HFFc6 (cell line): ENCODE measurements at regions not wholly inside any gene's neighbourhood (a gene's known extent, or its start where the extent isn't known, plus 50 kb on each side); places are given as distances from the start of the nearest gene placed in this dataset.

Experiments
- DNase-seq: peaks from one replicate; pipeline ENCODE4 v3.0.0-alpha.2; 2018
- H3K27ac Mint-ChIP-seq: 2 replicates; pipeline ENCODE4 v1.8.0; 2020; ENCODE audit warnings: mild to moderate bottlenecking, mixed read lengths
- H3K27me3 Mint-ChIP-seq: 2 replicates; pipeline ENCODE4 v1.8.0; 2021; ENCODE audit warnings: mild to moderate bottlenecking, moderate library complexity, mixed read lengths; ENCODE audit not compliant: insufficient read depth
- H3K36me3 Mint-ChIP-seq: 2 replicates; pipeline ENCODE4 v1.8.0; 2021; ENCODE audit warnings: low read depth, mixed read lengths
- H3K4me1 Mint-ChIP-seq: 2 replicates; pipeline ENCODE4 v1.8.0; 2020; ENCODE audit warnings: low read depth, mixed read lengths
- H3K4me3 Mint-ChIP-seq: 2 replicates; pipeline ENCODE4 v1.8.0; 2020; ENCODE audit warnings: mild to moderate bottlenecking, moderate library complexity, mixed read lengths
- H3K9me3 Mint-ChIP-seq: 2 replicates; pipeline ENCODE4 v1.8.0; 2020; ENCODE audit warnings: mild to moderate bottlenecking, mixed read lengths
- CTCF ChIP-seq: fragments of 200-600 bp; sonication (generic); IDR thresholded peaks from 2 replicates; pipeline ENCODE4 v1.5.0; 2021; ENCODE audit warnings: antibody characterized with exemption, mild to moderate bottlenecking

- H3K4me1 Mint-ChIP-seq = no peaks in the 10 kb centered on the region
- TF ChIP-seq CTCF = no peak
- no peaks in the 10 kb centered on the region for H3K9me3 Mint-ChIP-seq
- no peaks in the 10 kb centered on the region for H3K36me3 Mint-ChIP-seq
- no peaks in the 10 kb centered on the region; the same call in 1 of the 2 replicates for H3K27me3 Mint-ChIP-seq
- no peak for DNase-seq
- H3K27ac Mint-ChIP-seq = no peak overlapping the region
- H3K4me3 Mint-ChIP-seq = no peak overlapping the region
Observed at GRCh38 chr9:106761493-106761892, 101.5 kb upstream of the ZNF462 start.

GRCh38 chr9:106766616-106767015 lies 96.3 kb upstream of the ZNF462 start:
- H3K36me3 Mint-ChIP-seq = no peaks in the 10 kb centered on the region
- no peaks in the 10 kb centered on the region for H3K4me1 Mint-ChIP-seq
- no peak for TF ChIP-seq CTCF
- H3K9me3 Mint-ChIP-seq = no peaks in the 10 kb centered on the region; the same call in 1 of the 2 replicates
- H3K4me3 Mint-ChIP-seq = no peak overlapping the region
- no peak for DNase-seq
- H3K27ac Mint-ChIP-seq = no peak overlapping the region
- H3K27me3 Mint-ChIP-seq = 0 out of 2 replicates have a peak, but pooled peaks cover 2% of the 10 kb centered on the region

GRCh38 chr9:106769331-106769730 lies 93.6 kb upstream of the ZNF462 start:
- DNase-seq = no peak
- 0 out of 2 replicates have a peak, but pooled peaks cover 2% of the 10 kb centered on the region for H3K27me3 Mint-ChIP-seq
- H3K27ac Mint-ChIP-seq = no peak overlapping the region
- no peaks in the 10 kb centered on the region for H3K4me1 Mint-ChIP-seq
- H3K4me3 Mint-ChIP-seq = no peak overlapping the region
- TF ChIP-seq CTCF = no peak
- no peaks in the 10 kb centered on the region for H3K36me3 Mint-ChIP-seq
- H3K9me3 Mint-ChIP-seq = no peaks in the 10 kb centered on the region; the same call in 1 of the 2 replicates

- Mint-ChIP-seq H3K4me1 (no peaks in the 10 kb centered on the region), H3K9me3 (no peaks in the 10 kb centered on the region; the same call in 1 of the 2 replicates), H3K27me3 (0 out of 2 replicates have a peak, but pooled peaks cover 2% of the 10 kb centered on the region), H3K27ac (no peak overlapping the region), H3K36me3 (no peaks in the 10 kb centered on the region), H3K4me3 (no peak overlapping the region)
- DNase-seq = no peak
- TF ChIP-seq CTCF = no peak
Observed at GRCh38 chr9:106771608-106772007, 91.4 kb upstream of the ZNF462 start.

GRCh38 chr9:106772523-106773290 lies 90.3 kb upstream of the ZNF462 start:
- 0 out of 2 replicates have a peak, but pooled peaks cover 2% of the 10 kb centered on the region for H3K27me3 Mint-ChIP-seq
- no peak overlapping the region for H3K4me3 Mint-ChIP-seq
- TF ChIP-seq CTCF = no peak
- H3K9me3 Mint-ChIP-seq = no peaks in the 10 kb centered on the region; the same call in 1 of the 2 replicates
- H3K4me1 Mint-ChIP-seq = no peaks in the 10 kb centered on the region
- DNase-seq = no peak
- no peak overlapping the region for H3K27ac Mint-ChIP-seq
- H3K36me3 Mint-ChIP-seq = no peaks in the 10 kb centered on the region
